Smooth muscle cell (in vitro differentiated cells): ENCODE measurements at regions not wholly inside any gene's neighbourhood (a gene's known extent, or its start where the extent isn't known, plus 50 kb on each side); places are given as distances from the start of the nearest gene placed in this dataset.

Experiments used
- DNase-seq: peaks from one replicate; lab custom pipeline; 2025; ENCODE audit not compliant: unreplicated experiment; lab: John Stamatoyannopoulos, UW
- H2AFZ ChIP-seq: fragments of 200-600 bp; sonication (generic); 2 replicates; pipeline ENCODE4 v1.6.0; 2016; ENCODE audit warnings: antibody characterized with exemption, low read depth, mild to moderate bottlenecking
- H3F3A ChIP-seq: fragments of 200-600 bp; sonication (generic); 2 replicates; pipeline ENCODE4 v1.6.0; 2017; ENCODE audit warnings: antibody characterized with exemption, low read depth
- H3K27ac ChIP-seq: fragments of 200-600 bp; sonication (generic); 2 replicates; pipeline ENCODE4 v1.5.1; 2016; ENCODE audit warnings: low read depth, mild to moderate bottlenecking
- H3K27me3 ChIP-seq: fragments of 200-600 bp; sonication (generic); 2 replicates; pipeline ENCODE4 v1.6.1; 2016; ENCODE audit warnings: low read depth, mild to moderate bottlenecking
- H3K36me3 ChIP-seq: fragments of 200-600 bp; sonication (generic); 2 replicates; pipeline ENCODE4 v1.5.1; 2016; ENCODE audit warnings: low read depth
- H3K4me1 ChIP-seq: fragments of 200-600 bp; sonication (generic); 2 replicates; pipeline ENCODE4 v1.5.1; 2016; ENCODE audit warnings: low read depth
- H3K4me2 ChIP-seq: fragments of 200-600 bp; sonication (generic); 2 replicates; pipeline ENCODE4 v1.6.0; 2016; ENCODE audit warnings: mild to moderate bottlenecking
- H3K4me3 ChIP-seq: fragments of 200-600 bp; sonication (generic); 2 replicates; pipeline ENCODE4 v1.5.1; 2016; ENCODE audit warnings: mild to moderate bottlenecking
- H3K79me2 ChIP-seq: fragments of 200-600 bp; sonication (generic); 2 replicates; pipeline ENCODE4 v1.6.0; 2016; ENCODE audit warnings: low read depth, mild to moderate bottlenecking
- H3K9ac ChIP-seq: fragments of 200-600 bp; sonication (generic); 2 replicates; pipeline ENCODE4 v1.6.0; 2016; ENCODE audit warnings: low read depth
- H3K9me3 ChIP-seq: fragments of 200-600 bp; sonication (generic); replicated peaks from 2 replicates; pipeline ENCODE4 v1.5.1; 2016; ENCODE audit warnings: low read depth
- H4K20me1 ChIP-seq: fragments of 200-600 bp; sonication (generic); 2 replicates; pipeline ENCODE4 v1.6.0; 2016; ENCODE audit warnings: low read depth
- WGBS: methylation state at CpG from one replicate; pipeline ENCODE4 v1.1.7; 2016; ENCODE audit warnings: low lambda C conversion rate; 5-methylcytosine and 5-hydroxymethylcytosine counted together
- TF ChIP-seq, protein P1 (sequence below): fragments of 200-600 bp; sonication (generic); IDR thresholded peaks from 2 replicates; pipeline ENCODE4 v1.5.1; 2017; ENCODE audit warnings: borderline replicate concordance, mild to moderate bottlenecking, antibody characterized with exemption; ENCODE audit not compliant: insufficient read depth, poor library complexity, severe bottlenecking

DNA sequence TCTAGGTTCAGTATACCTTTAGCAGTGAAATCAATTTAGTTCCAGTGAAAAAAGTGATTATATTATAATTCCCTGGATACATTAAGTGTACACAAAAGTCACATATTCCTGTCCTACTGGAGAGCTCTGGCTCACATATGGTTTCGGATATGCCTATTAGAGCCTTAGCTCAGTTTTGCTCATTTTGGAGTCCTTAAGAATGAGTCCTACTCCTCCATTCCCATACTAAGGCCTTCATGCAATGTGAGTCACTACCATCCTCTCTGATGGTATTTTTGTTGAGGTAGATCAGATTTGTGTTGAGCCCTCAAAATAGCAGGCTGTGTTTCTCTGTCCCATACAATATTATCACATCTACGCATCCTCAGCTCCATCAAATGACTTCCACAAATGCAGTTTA lies 294.2 kb upstream of the COL8A1 start:
- no peaks in the 10 kb centered on the region for H3K9me3 ChIP-seq
- no peak overlapping the region for H2AFZ ChIP-seq
- TF ChIP-seq, protein P1, sequence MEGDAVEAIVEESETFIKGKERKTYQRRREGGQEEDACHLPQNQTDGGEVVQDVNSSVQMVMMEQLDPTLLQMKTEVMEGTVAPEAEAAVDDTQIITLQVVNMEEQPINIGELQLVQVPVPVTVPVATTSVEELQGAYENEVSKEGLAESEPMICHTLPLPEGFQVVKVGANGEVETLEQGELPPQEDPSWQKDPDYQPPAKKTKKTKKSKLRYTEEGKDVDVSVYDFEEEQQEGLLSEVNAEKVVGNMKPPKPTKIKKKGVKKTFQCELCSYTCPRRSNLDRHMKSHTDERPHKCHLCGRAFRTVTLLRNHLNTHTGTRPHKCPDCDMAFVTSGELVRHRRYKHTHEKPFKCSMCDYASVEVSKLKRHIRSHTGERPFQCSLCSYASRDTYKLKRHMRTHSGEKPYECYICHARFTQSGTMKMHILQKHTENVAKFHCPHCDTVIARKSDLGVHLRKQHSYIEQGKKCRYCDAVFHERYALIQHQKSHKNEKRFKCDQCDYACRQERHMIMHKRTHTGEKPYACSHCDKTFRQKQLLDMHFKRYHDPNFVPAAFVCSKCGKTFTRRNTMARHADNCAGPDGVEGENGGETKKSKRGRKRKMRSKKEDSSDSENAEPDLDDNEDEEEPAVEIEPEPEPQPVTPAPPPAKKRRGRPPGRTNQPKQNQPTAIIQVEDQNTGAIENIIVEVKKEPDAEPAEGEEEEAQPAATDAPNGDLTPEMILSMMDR = no peak
- no peaks in the 10 kb centered on the region for H3K36me3 ChIP-seq
- H3K79me2 ChIP-seq = no peaks in the 10 kb centered on the region
- no peaks in the 10 kb centered on the region for H3K27me3 ChIP-seq
- H3K4me1 ChIP-seq = no peaks in the 10 kb centered on the region
- no peaks in the 10 kb centered on the region for H4K20me1 ChIP-seq
- WGBS = 100% methylated on average over 2 of the region's 2 CpGs
- H3K4me2 ChIP-seq = no peak overlapping the region
- H3K27ac ChIP-seq = no peak overlapping the region
- no peaks in the 10 kb centered on the region for H3F3A ChIP-seq
- H3K4me3 ChIP-seq = no peak overlapping the region
- no peak for DNase-seq
- H3K9ac ChIP-seq = no peak overlapping the region

DNA sequence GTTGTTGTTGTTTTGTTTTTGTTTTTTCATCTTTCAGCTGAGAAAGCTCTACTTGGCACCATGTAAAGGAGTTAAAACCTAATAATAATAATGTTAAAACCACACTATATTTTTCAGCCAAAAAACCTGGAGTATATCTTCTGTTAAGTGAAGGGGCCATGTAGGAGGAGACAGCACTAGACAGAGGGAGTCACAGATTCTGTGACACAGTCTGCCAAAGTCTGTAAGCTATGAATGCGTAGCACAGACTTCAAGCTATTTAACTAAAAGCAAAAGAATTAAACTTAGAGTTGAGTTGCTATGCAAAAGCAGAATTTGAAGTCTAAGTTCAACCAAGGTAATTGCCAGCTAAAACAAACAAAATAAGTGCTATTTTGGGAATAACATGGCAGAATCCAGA lies 296.0 kb upstream of the COL8A1 start:
- Histone ChIP-seq H4K20me1 (no peaks in the 10 kb centered on the region), H3K27ac (no peak overlapping the region), H3K9ac (no peak overlapping the region), H3K9me3 (no peaks in the 10 kb centered on the region), H3K4me2 (no peak overlapping the region), H3K27me3 (peaks cover 6% of the 10 kb centered on the region), H3K4me1 (no peaks in the 10 kb centered on the region), H3K36me3 (no peaks in the 10 kb centered on the region), H3F3A (no peaks in the 10 kb centered on the region), H3K4me3 (no peak overlapping the region), H3K79me2 (no peaks in the 10 kb centered on the region), H2AFZ (no peak overlapping the region)
- DNase-seq = no peak
- WGBS = 86% methylated on average over 1 of the region's 1 CpG
- TF ChIP-seq, protein P1 = no peak

DNA sequence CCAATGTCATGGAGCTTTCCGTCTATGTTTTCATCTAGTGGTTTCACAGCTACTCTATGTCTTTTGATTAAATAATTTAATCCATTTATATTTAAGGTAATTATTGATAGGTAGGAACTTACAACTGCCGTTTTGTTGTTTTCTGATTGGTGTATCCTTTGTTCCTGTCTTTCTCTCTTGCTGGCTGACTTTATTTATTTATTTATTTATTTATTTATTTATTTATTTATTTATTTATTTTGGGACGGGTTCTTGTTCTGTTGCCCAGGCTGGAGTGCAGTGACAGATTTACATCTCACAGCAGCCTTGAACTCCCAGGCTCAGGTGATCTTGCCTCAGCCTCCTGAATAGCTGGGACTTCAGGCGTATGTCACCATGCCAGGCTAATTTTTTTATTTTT lies 299.2 kb upstream of the COL8A1 start:
- no peak overlapping the region for H3K4me2 ChIP-seq
- no peaks in the 10 kb centered on the region for H4K20me1 ChIP-seq
- no peaks in the 10 kb centered on the region for H3K36me3 ChIP-seq
- peaks cover 22% of the 10 kb centered on the region for H3K27me3 ChIP-seq
- DNase-seq = no peak
- no peaks in the 10 kb centered on the region for H3K9me3 ChIP-seq
- TF ChIP-seq, protein P1 = no peak
- no peaks in the 10 kb centered on the region for H3F3A ChIP-seq
- H3K4me3 ChIP-seq = no peak overlapping the region
- H3K4me1 ChIP-seq = no peaks in the 10 kb centered on the region
- no peaks in the 10 kb centered on the region for H3K79me2 ChIP-seq
- WGBS = 94% methylated on average over 4 of the region's 4 CpGs
- H3K27ac ChIP-seq = no peak overlapping the region
- no peak overlapping the region for H3K9ac ChIP-seq
- H2AFZ ChIP-seq = no peak overlapping the region

DNA sequence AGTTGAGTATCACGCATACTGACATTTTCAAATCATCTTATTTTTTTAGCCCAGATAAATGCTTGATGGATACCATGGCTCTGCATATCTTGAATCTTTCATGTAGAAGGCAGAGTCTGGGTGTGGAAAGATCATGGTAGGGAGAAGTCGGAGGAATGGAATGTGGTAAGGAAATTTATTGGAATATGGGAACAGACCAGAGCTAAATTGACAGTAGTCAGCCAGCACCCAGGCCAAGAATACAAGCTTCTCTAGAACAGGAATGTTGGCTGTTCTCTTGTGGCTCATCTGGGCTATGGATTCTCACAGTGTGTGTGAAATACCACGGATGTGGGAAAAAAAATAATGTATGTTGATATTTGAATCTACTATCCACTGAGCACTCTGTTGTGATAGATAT lies 305.7 kb upstream of the COL8A1 start:
- no peaks in the 10 kb centered on the region for H3K9me3 ChIP-seq
- H3K27me3 ChIP-seq = peaks cover 19% of the 10 kb centered on the region
- no peak overlapping the region for H3K27ac ChIP-seq
- H3K4me1 ChIP-seq = peaks cover 5% of the 10 kb centered on the region
- 57% methylated on average over 3 of the region's 3 CpGs for WGBS
- H3K79me2 ChIP-seq = no peaks in the 10 kb centered on the region
- TF ChIP-seq, protein P1 = no peak
- H3K36me3 ChIP-seq = no peaks in the 10 kb centered on the region
- H2AFZ ChIP-seq = no peak overlapping the region
- DNase-seq = no peak
- H3K4me3 ChIP-seq = no peak overlapping the region
- no peaks in the 10 kb centered on the region for H3F3A ChIP-seq
- no peak overlapping the region for H3K9ac ChIP-seq
- no peak overlapping the region for H3K4me2 ChIP-seq
- no peaks in the 10 kb centered on the region for H4K20me1 ChIP-seq
